Vagina (tissue), 2 donors: ENCODE measurements at regions not wholly inside any gene's neighbourhood (a gene's known extent, or its start where the extent isn't known, plus 50 kb on each side); places are given as distances from the start of the nearest gene placed in this dataset.

ENCODE experiments used
- CTCF ChIP-seq, 3 experiments: fragments of 450-650 bp in 2 of 3; fragments of 200-600 bp in 1 of 3; sonication (generic) in 1 of 3; IDR thresholded peaks; one replicate each; pipeline ENCODE4 v1.5.1; 2017 to 2019; ENCODE audit warnings: antibody characterized with exemption in 3 of 3, mild to moderate bottlenecking in 2 of 3, moderate library complexity in 2 of 3
- POLR2A ChIP-seq, 2 donors: fragments of 450-650 bp; IDR thresholded peaks; one replicate each; pipeline ENCODE4 v1.6.1; 2017; ENCODE audit warnings: antibody characterized with exemption in 2 of 2, mild to moderate bottlenecking in 2 of 2, moderate library complexity in 2 of 2
- POLR2AphosphoS5 ChIP-seq, 2 donors: sonication (generic); formaldehyde crosslinking; IDR thresholded peaks; one replicate each; pipeline ENCODE4 v1.9.0; 2017; ENCODE audit warnings: antibody characterized with exemption in 2 of 2, mild to moderate bottlenecking in 2 of 2, low read depth in 1 of 2; ENCODE audit not compliant: insufficient read depth in 1 of 2

DNA sequence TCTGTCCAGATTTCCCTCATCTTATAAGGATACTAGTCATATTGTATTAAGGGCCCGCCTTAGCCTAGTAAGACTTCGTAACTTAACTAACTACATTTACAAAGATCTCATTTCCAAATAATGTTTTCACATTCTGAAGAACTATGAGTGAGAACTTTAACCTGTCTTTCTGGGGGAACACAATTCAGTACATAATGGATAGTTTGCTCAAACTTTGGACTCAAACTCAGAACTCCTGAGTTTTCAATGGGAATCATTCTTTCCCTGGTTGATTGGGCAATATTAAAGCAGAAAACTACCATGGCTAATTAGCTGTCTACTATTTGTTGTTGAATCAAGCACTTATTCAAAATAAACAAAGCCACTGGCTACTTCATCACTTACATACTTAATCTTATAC is 522.9 kb downstream of the REEP3 start:
- TF ChIP-seq CTCF (IDR thresholded peaks at IDR 0.05) (no peak), POLR2A (IDR thresholded peaks at IDR 0.05) (no peak), POLR2AphosphoS5 (IDR thresholded peaks at IDR 0.05; ENCODE audit: insufficient read depth in 1 of 2, low read depth in 1 of 2) (no peak)
